Activated CD8-positive, alpha-beta memory T cell treated with anti-CD3 and anti-CD28 coated beads, Interleukin-2, amount 50 U/mL, for 1 hour (primary cell): ENCODE measurements at regions not wholly inside any gene's neighbourhood (a gene's known extent, or its start where the extent isn't known, plus 50 kb on each side); places are given as distances from the start of the nearest gene placed in this dataset.
"Not testable (repeated sequence)": the region's sequence is repeated elsewhere in the genome, so short reads cannot be mapped to it uniquely, and the experiment has no call there.

Source experiments
- DNase-seq: peaks from one replicate; pipeline ENCODE4 v3.0.0-alpha.2; 2020; ENCODE audit errors: extremely low read depth

DNA sequence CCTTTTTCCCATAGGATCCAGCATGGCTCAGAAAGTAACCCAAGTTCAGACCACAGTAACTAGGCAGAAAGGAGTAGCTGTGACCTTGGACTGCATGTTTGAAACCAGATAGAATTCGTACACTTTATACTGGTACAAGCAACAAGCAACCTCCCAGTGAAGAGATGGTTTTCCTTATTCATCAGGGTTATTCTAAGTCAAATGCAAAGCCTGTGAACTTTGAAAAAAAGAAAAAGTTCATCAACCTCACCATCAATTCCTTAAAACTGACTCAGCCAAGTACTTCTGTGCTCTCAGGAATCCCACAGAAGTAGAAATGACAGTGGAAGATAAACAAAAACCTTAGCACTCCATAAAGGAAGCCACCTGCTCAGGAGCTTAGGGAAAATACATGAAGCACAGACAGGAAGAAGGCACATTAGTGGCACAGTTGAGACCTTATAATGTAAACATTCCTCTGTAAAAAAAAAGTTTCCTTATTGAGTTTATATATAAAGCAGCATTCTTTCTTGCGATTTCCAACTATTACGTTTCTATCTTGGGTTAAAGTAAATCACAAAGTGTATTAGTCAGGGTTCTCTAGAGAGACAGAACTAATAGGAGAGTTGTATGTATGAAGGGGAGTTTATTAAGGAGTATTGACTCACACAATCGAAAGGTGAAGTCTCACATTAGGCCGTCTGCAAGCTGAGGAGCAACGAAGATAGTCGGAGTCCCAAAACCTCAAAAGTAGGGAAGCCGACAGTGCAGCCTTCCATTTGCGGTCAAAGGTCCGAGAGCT lies 398.4 kb downstream of the DAD1 start:
- no peak for DNase-seq

DNA sequence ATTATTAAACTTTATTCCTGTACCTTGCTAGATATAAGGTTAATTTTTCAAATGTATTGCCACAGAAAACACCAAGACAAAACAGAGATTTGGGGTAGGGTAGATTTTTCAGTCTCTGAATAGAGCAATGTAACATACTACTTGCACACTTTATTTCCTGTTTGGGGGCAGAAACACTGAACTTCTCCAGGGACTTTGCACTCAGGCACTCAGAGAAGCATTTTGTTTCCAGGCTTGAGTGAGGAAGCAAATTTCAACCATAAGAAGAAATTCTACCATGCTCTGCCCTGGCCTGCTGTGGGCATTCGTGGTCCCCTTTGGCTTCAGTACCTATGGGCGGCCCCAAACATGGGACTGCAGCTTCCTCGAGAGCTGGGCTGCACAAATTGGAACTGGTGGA lies 399.1 kb downstream of the DAD1 start:
- DNase-seq = no peak

DNA sequence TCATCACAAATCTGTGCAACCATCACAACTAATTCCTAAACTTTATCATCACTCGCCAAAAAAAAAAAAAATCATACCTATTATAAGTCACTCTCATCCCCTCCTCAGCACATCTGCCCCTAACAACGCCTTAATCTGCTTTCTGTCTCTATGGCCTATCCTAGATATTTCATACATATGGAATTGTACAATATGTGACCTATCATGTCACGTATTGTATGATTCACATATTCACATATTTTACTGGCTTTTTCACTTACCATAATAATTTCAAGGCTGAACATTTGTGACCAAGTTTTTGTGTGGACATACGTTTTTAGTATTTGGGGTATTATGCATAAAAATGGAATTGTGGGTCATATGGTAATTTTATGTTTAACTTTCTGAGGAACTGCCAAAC lies 400.7 kb downstream of the DAD1 start:
- DNase-seq = no peak

DNA sequence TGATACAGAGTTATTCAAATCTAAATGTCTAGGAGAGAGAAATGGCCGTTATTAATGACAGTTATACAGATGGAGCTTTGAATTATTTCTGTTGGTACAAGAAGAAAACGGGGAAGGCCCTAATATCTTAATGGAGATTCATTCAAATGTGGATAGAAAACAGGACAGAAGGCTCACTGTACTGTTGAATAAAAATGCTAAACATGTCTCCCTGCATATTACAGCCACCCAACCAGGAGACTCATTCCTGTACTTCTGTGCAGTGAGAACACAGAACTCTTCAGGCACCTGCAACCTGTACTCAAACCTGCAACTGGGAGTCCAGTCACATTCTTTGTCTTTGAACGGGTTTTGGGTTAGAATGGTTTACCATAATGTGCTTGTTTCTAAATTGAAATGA lies 403.2 kb downstream of the DAD1 start:
- no peak for DNase-seq

DNA sequence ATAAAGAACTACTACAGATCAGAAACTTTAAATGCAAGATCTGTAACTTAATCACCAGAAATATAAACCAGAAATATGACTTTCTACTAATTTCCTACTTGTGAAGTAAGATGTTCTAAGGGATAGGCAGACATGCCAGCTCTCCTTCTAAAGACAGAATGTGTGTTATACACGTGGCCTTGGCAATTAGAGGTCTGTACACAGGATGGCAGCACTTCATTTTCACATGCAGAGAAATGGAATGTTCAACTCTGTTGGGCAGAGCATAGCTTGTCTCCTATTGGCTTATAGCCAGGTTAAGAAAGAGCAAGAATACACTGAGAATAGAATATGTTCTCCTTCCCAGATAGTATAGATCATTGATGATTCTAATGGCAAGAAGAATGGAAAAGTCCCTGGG lies 403.8 kb downstream of the DAD1 start:
- no peak for DNase-seq

DNA sequence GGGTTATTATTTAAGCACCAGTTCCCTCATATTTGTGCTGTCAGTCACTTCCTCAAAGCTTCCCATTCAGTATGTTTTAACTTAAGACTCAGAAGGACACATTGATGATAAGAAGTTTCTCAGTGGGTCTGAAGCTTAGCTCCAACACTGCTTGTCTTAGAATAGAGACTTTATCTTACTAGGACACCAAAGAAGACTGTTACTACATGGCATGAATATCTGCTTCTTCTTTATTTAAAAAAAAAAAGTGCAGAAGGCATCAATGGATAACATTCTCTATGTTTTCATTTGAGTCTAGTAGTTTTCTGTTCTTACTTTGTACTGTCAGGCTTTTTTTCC lies 404.2 kb downstream of the DAD1 start:
- DNase-seq = no peak

DNA sequence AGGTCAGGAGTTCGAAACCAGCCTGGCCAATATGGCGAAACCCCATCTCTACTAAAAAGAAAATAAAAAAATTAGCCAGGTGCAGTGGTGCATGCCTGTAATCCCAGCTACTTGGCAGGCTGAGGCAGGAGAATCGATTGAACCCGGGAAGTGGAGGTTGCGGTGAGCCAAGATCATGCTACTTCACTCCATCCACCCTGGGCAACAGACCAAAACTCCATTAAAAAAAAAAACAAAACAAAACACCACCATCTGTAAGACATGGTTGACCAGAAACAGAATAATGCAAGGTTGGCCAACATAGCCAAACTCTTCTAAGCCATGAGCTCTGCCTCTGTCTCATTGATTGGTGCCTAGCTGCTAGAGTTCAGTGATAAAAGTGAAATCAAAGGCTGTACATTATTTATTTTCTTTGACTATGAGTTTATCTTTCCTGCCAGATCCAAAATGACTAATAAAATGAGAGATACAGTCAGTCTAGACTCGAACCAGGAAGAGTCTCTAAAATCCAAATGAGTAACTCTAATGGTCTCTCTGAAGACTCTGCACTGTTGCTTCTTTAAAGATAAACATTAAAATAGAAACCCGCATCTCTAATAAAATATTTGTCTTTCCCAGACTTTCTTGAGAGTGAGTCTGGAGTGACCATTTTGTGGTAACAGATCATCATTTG lies 404.7 kb downstream of the DAD1 start:
- DNase-seq = no peak

DNA sequence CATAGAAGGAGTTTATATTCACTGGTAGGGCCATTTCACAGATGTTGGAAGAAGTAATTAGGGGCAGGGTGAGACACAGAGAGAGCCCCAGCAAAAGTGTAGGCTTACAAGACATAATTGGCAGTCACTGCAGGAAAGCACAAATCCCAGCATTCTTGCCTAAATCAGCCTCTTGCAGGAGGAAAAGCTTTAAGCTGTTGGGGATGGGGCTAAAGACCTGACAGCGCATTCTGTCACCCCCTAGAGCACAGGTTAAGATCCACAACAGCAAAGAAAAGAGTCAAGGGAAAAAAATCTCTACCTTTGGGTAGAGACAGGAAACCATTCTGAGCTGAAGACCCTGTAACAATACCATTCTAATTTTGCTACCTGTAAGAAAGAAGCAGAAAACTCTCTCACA lies 409.0 kb downstream of the DAD1 start:
- DNase-seq = no peak

DNA sequence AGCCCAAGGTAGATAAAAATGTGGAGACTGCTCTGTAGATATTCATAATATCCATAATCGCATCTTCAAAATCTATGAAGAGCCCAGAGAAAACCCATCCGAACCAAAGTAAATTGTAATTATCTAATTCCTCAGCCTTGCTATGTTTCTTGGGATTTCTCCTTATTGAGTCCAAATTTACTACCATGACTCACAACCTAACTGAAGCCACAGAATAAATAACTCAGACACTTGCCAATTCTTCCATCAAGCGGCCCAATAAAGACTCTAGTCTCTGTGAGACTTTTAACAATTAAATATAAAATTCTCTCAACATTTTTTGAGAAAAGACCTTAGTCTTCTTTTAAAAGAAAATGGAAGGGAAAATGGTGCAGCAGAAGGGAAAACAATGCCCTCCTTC lies 409.8 kb downstream of the DAD1 start:
- DNase-seq = no peak

DNA sequence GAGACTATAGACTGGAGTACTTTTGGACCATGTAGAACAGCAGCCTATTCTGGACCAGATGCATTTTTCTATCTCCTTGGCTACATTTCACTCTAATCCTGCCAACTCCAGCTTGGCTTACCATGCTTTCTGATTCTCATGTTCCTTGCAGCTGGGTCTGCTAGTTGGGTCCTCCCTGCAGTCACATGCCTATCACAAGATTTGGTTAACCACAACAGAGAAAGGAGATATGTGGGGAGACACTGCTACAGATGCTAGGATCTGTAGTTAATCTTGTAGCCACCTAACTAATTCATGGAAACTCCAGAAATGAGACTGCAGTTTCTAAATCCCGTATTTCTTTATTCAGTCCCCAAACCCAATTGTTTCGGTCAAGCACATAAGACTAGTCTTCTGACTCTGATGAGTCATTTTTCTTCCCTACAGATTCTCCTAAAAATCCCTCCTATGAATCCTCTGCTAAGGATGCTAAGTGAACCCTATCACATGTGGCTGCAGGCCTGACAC lies 410.6 kb downstream of the DAD1 start:
- no peak for DNase-seq

DNA sequence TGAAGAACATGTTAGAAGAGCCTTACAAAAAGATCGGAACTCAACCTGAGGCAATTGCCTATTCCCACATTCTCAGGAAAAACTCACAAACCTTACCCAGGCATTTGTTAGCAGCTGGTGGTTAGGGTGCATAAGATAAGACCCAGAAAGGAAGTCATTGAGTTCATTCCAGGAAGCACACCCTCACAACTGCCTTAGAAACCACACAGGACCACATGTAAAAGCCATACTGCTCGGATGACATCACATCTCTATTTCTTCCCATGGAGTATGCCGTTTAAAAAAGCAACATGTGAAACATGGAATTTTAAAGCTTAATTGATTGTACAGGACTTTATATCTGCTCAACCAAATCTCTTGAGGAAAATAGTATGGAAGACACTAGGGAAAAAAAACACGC lies 411.2 kb downstream of the DAD1 start:
- no peak for DNase-seq

DNA sequence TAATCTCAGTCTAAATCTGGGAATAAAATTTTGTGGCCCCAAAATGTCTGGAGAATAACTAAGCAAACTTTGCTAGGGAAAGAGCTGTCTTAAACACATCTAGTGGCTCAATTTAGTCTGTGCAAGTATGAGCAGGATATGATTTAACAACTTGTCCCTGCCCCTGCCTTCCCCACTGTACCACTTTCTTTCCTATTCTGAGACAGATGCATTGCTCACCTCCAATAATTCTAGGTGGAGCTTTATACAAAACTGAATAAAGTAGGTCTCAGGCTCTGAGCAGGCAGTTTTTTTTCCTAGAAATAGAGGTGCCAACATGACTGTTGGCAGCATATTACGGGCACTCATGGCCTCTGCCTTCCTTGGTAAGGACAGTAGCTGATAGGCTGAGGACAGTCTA lies 412.1 kb downstream of the DAD1 start:
- DNase-seq = no peak

DNA sequence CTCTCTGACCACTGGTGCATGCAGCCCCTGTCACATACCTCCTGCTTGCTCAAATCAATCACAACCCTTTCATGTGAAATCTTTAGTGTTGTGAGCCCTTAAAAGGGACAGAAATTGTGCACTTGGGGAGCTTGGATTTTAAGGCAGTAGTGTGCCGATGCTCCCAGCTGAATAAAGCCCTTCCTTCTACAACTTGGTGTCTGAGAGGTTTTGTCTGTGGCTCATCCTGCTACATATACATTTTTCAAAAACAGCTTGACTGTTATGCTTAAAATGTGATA lies 413.8 kb downstream of the DAD1 start:
- DNase-seq = not testable (repeated sequence)

DNA sequence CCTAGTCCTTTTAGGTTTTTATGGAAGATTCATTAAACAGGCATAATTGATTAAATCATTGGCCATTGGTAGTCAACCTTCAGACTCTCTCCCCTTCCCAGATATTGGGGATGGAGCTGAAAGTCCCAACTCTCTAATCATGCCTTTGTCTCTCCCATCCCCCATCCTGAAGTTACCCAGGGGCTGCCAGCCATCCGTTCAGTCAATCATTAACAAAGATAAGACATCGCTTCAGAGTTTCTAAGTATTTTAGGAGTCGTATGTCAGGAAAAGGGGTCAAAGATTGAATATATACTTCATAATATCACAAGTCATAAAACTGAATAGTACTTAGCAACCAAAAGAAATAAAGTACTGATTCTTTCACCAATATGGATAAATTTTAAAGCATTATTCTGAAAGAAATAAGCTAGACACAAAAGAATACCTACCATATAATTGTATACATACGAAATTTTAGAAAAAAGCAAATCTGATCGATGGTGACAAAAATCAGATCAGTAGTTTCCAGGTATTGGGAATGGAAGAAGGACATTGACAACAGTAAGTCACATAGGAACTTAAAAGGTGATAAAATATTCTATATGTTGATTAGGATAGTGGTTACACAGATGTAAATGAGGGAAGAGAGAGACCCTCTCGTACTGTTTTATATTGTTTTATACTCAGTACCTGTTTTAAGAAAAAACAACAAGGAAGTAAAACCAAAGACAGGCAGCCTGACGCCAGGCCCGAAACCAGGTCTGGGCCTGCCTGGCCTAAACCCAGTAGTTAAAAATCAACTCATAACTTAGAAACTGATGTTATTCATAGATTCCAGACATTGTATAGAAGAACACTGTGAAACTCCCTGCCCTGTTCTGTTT lies 414.4 kb downstream of the DAD1 start:
- DNase-seq = no peak

DNA sequence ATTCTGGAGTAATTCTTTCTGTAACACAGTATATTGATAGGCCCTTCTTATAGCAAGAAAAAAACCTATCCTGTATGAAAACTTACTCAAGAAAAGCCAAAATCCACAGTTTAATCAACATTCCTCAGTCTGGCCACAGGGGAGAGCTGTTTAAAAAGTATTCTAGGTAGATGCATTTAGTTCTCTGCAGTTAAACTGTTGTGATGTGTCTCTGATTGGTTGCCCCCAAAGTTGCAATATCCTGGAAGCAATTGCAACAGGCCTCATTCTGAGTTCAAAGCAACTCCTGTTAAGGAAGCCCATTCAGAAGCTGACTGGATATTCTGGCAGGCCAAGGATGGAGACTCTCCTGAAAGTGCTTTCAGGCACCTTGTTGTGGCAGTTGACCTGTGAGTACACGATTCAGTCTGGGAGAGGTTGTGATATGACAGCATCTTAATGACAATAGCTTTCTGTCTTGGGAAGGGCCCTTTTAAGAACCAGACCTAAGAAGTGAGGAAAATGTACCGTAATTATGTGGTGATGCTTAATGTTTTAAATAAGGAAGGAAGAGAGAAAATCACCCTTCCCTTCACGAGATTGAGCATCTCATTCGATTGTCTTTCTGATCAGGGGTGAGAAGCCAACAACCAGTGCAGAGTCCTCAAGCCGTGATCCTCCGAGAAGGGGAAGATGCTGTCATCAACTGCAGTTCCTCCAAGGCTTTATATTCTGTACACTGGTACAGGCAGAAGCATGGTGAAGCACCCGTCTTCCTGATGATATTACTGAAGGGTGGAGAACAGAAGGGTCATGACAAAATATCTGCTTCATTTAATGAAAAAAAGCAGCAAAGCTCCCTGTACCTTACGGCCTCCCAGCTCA lies 420.7 kb downstream of the DAD1 start:
- no peak for DNase-seq

DNA sequence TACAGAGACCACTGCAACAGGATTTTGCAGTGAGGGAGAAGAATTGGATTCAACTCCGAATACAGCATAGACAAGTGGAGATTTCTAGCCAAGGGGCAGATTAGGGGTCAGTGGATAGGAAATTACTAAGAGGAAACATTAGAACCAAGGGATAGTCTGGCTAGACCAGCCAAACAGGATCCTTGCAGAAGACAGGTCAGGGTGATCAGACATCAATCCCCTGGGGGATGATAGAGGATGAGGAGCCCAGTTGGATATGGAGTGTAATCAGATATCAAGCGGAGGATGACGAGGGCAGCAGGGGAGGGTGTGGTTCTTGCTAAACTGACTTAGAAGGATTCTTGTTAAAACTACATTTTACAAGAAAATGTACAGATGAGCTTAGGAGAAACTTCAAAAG lies 424.4 kb downstream of the DAD1 start:
- no peak for DNase-seq

DNA sequence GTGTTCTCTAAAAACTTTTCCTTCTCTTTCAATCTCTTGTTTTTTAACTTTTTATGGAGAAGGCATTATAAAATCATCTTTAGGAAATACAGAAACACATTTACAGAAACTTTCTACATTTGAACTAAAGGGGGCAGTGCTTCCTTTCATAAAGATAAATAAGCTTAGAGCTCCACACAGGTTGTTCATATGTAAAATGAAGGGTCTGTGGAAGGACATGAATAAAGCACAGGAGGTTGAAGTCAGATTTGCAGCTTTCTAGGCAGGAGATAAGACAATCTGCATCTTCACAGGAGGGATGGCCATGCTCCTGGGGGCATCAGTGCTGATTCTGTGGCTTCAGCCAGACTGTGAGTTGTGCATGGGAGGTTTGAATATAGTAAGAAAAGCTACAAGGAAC lies 426.0 kb downstream of the DAD1 start:
- no peak for DNase-seq

DNA sequence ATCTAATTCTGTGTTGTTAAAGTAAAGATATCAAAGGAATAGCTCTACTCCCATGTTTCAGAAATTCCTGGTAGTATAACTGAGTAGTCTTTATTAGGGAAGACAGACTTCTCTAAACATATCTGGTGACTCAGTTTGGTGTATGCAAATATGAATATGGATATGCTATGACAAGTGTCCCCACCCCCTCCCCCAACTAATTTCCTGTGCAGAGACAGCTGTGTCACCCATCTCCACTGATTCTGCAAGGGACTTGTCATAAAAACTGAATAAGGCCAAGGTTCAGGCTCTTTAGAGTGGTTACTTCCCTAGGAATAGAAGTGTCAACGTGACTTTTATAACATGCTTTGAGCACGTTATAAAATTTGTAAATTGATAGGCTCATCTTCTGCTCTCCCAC lies 429.1 kb downstream of the DAD1 start:
- DNase-seq = no peak

DNA sequence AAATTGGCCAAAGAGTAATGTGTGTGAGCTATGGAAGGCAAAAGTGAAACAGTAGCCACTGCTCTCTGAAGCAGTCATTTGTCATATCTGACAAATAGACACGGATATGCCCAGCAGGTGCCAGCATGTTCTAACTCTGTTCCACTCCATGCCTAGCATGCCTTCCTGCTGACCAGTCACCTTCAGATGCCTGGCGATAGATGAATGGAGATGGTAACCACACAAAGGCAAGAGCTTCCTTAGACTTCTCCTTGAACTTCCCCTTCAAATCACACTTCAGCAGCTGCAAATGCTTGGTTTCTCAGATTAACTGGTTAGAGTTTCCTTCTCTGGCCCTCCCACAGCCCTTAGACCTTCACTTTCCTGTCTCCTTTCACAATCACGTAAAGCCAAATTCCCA lies 429.9 kb downstream of the DAD1 start:
- DNase-seq = no peak

DNA sequence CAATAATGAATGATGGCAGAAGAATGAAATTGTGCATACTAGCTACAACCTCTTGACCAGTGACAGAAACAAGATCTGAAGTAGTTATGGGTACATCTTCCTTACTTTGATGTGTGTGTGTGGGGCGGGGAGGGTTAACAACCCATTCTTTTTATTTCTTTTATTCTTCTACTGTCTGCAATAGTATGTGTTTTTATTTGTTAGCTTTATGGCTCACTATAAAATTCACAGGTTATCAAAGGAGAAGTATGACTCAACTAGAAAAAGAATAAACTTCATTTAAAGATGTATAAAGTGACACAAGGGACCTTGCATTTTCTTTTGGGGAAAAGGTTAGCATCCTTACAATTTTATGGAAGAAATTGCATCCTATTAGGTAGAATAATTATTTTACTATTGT lies 430.5 kb downstream of the DAD1 start:
- DNase-seq = no peak

DNA sequence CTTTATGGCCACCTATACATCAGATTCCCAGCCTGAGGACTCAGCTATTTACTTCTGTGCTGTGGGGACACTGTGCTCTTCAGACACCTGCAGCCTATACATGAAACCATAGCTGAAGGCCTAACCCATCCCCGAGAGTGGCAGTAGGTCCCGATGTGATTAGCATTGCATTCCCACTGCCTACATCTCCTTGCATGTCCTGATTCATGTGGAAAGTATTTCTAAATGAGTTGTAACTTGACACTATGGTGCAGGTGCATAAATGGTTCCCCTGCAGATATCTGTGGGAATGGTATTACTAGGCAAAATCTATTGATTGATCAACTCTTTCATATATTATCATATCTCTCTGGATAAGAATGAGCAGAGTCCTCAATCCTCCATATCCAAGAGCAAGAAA lies 433.5 kb downstream of the DAD1 start:
- DNase-seq = no peak

DNA sequence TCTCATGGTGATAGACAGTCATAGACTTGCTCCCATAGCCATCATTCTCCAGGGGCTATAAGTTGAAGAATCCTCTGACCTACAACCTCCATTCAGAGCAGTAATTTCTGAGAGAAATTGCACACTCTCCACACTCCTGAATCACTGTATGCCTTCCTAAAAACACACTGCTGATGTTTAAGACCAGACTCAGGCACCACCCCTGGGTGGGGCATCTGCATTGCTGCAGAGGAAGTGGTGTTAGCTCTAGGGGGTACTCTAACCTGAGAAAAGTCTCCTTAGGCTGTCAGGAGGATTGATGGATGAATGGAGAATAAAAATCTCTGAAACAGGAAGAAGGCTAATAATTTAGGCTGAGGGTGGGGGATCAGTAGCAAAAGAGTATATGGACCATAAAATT lies 436.1 kb downstream of the DAD1 start:
- DNase-seq = no peak
